ENCODE measurements at regions not wholly inside any gene's neighbourhood (a gene's known extent, or its start where the extent isn't known, plus 50 kb on each side); places are given as distances from the start of the nearest gene placed in this dataset.
"Not testable (repeated sequence)": the region's sequence is repeated elsewhere in the genome, so short reads cannot be mapped to it uniquely, and the experiment has no call there.

DNA sequence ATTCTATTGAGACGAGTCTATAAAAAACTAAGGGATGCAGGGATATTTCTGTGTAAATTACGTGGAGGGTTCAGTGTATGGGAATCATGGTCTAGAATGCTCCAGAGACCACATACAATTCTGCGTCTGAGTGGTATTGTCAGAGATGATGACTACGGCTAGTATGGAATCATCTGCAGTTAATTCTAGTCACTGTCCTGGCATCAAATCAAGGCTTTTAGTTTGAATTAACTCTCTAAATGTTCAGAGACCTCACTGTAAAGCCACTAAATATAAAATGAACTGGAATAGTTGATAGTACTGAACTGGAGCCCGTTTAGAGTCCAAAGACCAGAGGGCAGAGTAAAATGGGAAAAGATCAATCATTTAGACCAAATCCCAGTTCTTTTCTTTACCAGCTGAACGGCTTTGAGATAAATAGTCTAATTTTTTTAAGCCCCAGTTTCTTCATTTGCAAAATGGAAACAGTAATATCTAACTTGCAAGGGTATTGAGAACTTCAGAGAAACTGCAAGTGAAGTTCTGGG lies 599.8 kb downstream of the EBF1 start:
- H3K27ac ChIP-seq: peak overlapping the region in 1 of 2 donors; percentile 6

DNA sequence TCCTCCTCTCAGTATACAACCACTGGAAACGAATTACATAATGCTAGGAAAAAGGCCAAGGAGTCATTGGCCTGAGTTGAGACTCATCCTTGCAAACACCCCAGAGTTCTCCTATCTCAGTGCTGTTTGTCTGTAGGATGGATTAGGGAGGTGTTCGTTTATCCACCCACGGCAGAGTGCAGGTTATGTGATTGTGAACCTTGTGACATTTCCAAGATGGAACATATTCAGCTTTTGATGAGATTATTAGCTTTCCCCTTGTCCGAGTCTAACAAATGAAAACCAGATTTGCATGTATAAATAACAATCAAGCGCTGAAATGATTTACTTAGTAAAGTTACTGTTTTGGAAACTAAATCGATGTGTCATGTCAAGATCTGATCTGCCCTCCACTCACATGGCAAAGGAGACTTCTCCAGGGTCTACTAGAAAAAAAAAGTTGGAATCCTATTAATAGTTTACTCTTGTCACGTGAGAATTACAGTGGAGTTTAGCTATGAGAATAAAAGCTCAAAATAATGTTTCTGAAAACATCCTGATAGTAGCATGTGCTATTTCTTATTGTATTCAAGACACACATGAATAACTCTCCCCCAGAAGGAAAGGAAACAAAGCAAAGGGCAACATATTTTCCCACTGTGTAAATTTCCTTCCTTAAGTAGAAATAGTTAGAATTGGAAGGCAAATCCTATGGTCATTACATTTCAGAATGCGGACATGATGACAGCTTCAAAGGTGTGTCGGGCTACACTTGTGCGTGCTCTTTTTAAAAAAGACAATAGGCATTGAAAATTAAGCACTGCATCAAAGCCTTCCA lies 600.4 kb downstream of the EBF1 start:
- Histone ChIP-seq H3K4me1 (no peaks in the 10 kb centered on the region), H3K27ac (peak overlapping the region in 1 of 2 donors; percentile 6), H3K27me3 (no peaks in the 10 kb centered on the region), H3K9me3 (no peaks in the 10 kb centered on the region), H3K4me3 (no peak overlapping the region), H3K36me3 (no peaks in the 10 kb centered on the region)
- DNase-seq (ENCODE audit: low spot score): no peak
- TF ChIP-seq, protein P1, sequence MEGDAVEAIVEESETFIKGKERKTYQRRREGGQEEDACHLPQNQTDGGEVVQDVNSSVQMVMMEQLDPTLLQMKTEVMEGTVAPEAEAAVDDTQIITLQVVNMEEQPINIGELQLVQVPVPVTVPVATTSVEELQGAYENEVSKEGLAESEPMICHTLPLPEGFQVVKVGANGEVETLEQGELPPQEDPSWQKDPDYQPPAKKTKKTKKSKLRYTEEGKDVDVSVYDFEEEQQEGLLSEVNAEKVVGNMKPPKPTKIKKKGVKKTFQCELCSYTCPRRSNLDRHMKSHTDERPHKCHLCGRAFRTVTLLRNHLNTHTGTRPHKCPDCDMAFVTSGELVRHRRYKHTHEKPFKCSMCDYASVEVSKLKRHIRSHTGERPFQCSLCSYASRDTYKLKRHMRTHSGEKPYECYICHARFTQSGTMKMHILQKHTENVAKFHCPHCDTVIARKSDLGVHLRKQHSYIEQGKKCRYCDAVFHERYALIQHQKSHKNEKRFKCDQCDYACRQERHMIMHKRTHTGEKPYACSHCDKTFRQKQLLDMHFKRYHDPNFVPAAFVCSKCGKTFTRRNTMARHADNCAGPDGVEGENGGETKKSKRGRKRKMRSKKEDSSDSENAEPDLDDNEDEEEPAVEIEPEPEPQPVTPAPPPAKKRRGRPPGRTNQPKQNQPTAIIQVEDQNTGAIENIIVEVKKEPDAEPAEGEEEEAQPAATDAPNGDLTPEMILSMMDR (IDR thresholded peaks at IDR 0.05): no peak

More for the DNA sequence above, 599.8 kb downstream of the EBF1 start:
- no peaks in the 10 kb centered on the region for H3K9me3 ChIP-seq
- H3K4me3 ChIP-seq: no peak overlapping the region
- DNase-seq (ENCODE audit: low spot score): no peak
- no peaks in the 10 kb centered on the region for H3K4me1 ChIP-seq
- TF ChIP-seq, protein P1 (IDR thresholded peaks at IDR 0.05): no peak
- H3K36me3 ChIP-seq: no peaks in the 10 kb centered on the region
- H3K27me3 ChIP-seq: no peaks in the 10 kb centered on the region

DNA sequence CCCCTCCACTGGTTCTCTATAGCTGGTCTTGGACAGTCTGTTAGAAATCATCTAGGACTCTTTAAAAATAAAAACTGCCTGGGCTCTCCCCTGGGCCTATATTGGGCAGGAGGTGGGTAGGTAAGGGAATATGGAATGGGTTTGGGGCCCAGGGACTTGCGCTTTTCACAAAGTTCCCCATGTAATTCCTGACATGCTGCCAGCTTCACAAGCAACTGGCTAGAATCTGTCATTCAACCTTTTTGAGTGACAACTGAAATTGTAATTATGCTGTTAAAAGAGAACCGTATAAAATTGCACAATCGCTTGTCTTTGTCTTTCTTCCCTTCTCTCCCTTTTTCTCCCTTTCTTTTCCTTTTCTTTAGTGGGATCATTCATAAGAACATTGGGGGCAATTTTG lies 603.1 kb downstream of the EBF1 start:
- Histone ChIP-seq H3K9me3 (no peaks in the 10 kb centered on the region), H3K4me1 (no peaks in the 10 kb centered on the region), H3K27me3 (no peaks in the 10 kb centered on the region), H3K36me3 (no peaks in the 10 kb centered on the region), H3K27ac (no peak overlapping the region), H3K4me3 (no peak overlapping the region)
- TF ChIP-seq, protein P1 (IDR thresholded peaks at IDR 0.05): no peak
- no peak for DNase-seq (ENCODE audit: low spot score)

DNA sequence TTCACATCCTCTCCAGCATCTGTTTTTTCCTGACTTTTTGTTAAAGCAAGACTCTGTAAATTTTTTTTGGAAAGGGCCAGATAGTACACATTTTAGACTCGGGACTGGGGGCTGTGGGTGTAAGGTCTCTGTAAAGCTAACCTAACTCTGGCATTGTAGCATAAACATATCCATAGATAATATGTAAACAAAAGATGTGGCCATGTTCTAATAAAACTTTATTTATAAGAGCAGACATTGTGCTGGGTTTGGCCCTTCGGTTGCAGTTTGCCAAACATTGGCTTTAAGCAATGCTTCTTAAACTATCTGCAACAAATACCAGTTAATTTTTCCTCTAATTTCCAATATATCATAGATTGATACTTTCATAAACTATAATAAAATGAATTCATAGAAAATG lies 605.2 kb downstream of the EBF1 start:
- no peaks in the 10 kb centered on the region for H3K27me3 ChIP-seq
- H3K4me1 ChIP-seq: no peaks in the 10 kb centered on the region
- H3K4me3 ChIP-seq: no peak overlapping the region
- H3K36me3 ChIP-seq: no peaks in the 10 kb centered on the region
- no peak for DNase-seq (ENCODE audit: low spot score)
- H3K27ac ChIP-seq: no peak overlapping the region
- H3K9me3 ChIP-seq: no peaks in the 10 kb centered on the region
- TF ChIP-seq, protein P1 (IDR thresholded peaks at IDR 0.05): no peak

DNA sequence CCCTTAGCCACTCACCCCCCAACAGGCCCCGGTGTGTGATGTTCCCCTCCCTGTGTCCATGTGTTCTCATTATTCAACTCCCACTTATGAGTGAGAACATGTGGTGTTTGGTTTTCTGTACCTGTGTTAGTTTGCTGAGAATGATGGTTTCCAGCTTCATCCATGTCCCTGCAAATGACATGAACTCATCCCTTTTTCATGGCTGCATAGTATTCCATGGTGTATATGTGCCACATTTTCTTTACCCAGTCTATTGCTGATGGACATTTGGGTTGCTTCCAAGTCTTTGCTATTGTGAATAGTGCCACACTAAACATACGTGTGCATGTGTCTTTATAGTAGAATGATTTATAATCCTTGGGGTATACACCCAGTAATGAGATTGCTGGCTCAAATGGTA lies 605.7 kb downstream of the EBF1 start:
- not testable (repeated sequence) for H3K27ac ChIP-seq; H3K4me1 ChIP-seq; DNase-seq (ENCODE audit: low spot score); H3K4me3 ChIP-seq; H3K27me3 ChIP-seq; H3K36me3 ChIP-seq; H3K9me3 ChIP-seq

DNA sequence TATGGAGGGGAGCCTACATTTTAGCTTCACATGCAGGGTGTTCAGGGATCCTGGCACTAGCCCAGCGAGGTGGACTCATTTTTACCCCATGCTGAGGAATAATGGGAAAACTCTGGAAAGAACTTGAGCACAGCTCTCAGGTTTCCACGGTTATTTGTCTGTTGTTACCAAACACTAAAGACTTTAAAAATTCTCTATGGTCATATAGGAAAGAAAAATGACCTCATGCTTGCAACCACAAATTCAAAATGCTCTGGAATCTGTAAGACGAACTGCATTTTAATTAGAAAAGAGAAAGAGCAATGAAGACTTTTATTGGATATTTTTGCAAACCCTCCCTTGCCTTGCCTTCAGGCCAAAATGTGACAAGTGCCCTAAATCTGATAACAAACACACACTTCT lies 606.9 kb downstream of the EBF1 start:
- H3K9me3 ChIP-seq: no peaks in the 10 kb centered on the region
- TF ChIP-seq, protein P1 (IDR thresholded peaks at IDR 0.05): no peak
- no peaks in the 10 kb centered on the region for H3K36me3 ChIP-seq
- H3K27ac ChIP-seq: no peak overlapping the region
- H3K4me1 ChIP-seq: no peaks in the 10 kb centered on the region
- DNase-seq (ENCODE audit: low spot score): no peak
- no peak overlapping the region for H3K4me3 ChIP-seq
- H3K27me3 ChIP-seq: no peaks in the 10 kb centered on the region
